Caco-2 (cell line): ENCODE measurements at regions not wholly inside any gene's neighbourhood (a gene's known extent, or its start where the extent isn't known, plus 50 kb on each side); places are given as distances from the start of the nearest gene placed in this dataset.

Experiments
- BruUV-seq: library from RNA; stranded (reverse); fragments of 400-500 nt; replicated peaks from 2 replicates; lab custom pipeline; 2021; lab: Mats Ljungman, UMichigan
- CTCF ChIA-PET: fragments of 300-600 bp; sonication (Branson Sonifier 250); formaldehyde crosslinking; loops from one replicate; lab custom pipeline; 2022; ENCODE audit warnings: antibody characterized with exemption; lab: Charles Lee
- POLR2A ChIA-PET: fragments of 300-600 bp; sonication (Branson Sonifier 250); formaldehyde crosslinking; loops from one replicate; lab custom pipeline; 2022; ENCODE audit warnings: antibody characterized with exemption; lab: Charles Lee
- DNase-seq, 2 experiments: peaks; one replicate each; pipeline versions ENCODE4 v3.0.0 to v3.0.0-alpha.2; 2020 to 2022
- H3K27me3 ChIP-seq: replicated peaks from 2 replicates; pipeline ENCODE4 v1.6.0; 2011; ENCODE audit warnings: low read length; ENCODE audit not compliant: control insufficient read depth, insufficient read depth
- H3K36me3 ChIP-seq: 2 replicates; pipeline ENCODE4 v1.5.1; 2011; ENCODE audit warnings: low read length; ENCODE audit not compliant: control insufficient read depth, insufficient read depth
- H3K4me1 ChIP-seq: fragments of 250-450 bp; sonication (Bioruptor Pico); 2 replicates; pipeline ENCODE4 v1.5.1; 2020; ENCODE audit warnings: mild to moderate bottlenecking
- H3K4me3 ChIP-seq: 2 replicates; pipeline ENCODE4 v1.5.1; 2011; ENCODE audit warnings: low read depth, mild to moderate bottlenecking, control low read depth, low read length
- H3K9me3 ChIP-seq: fragments of 250-450 bp; sonication (Bioruptor Pico); 2 replicates; pipeline ENCODE4 v1.5.1; 2020; ENCODE audit warnings: mild to moderate bottlenecking, moderate library complexity
- H3K27ac Mint-ChIP-seq: one replicate; pipeline ENCODE4 v1.8.0; 2022; ENCODE audit warnings: mixed read lengths; ENCODE audit not compliant: unreplicated experiment
- H3K27me3 Mint-ChIP-seq: one replicate; pipeline ENCODE4 v1.8.0; 2022; ENCODE audit warnings: mixed read lengths; ENCODE audit not compliant: insufficient read depth, unreplicated experiment
- H3K36me3 Mint-ChIP-seq: one replicate; pipeline ENCODE4 v1.8.0; 2022; ENCODE audit warnings: mild to moderate bottlenecking, mixed read lengths; ENCODE audit not compliant: insufficient read depth, unreplicated experiment
- H3K4me1 Mint-ChIP-seq: one replicate; pipeline ENCODE4 v1.8.0; 2022; ENCODE audit warnings: low read depth, mixed read lengths; ENCODE audit not compliant: unreplicated experiment
- H3K4me3 Mint-ChIP-seq: one replicate; pipeline ENCODE4 v1.8.0; 2022; ENCODE audit warnings: mild to moderate bottlenecking, moderate library complexity, mixed read lengths; ENCODE audit not compliant: unreplicated experiment
- H3K9me3 Mint-ChIP-seq: one replicate; pipeline ENCODE4 v1.8.0; 2022; ENCODE audit warnings: mixed read lengths; ENCODE audit not compliant: unreplicated experiment
- CTCF ChIP-seq, 2 experiments: fragments of 200-600 bp in 1 of 2; IDR thresholded peaks; 1 replicate in 1 of 2; 2 replicates in 1 of 2; pipeline versions ENCODE4 v1.5.1 to v1.8.0; 2011 to 2022; ENCODE audit warnings: antibody characterized with exemption in 1 of 2, control low read depth in 1 of 2, inconsistent platforms in 1 of 2, low read depth in 1 of 2, low read length in 1 of 2, mild to moderate bottlenecking in 1 of 2, moderate library complexity in 1 of 2; ENCODE audit not compliant: insufficient read depth in 1 of 2, severe bottlenecking in 1 of 2, unreplicated experiment in 1 of 2
- intact Hi-C: fragments of 100-400 bp; cut with micrococcal nuclease; formaldehyde crosslinking; loops from one replicate; pipeline ENCODE4 v1.10.0; 2022; ENCODE audit not compliant: unreplicated experiment

GRCh38 chr6:113632220-113632864 is 224.8 kb upstream of the MARCKS start:
- H3K27ac Mint-ChIP-seq, result peak overlapping the region; percentile 54
- no peaks in the 10 kb centered on the region for H3K27me3 Mint-ChIP-seq
- no peaks in the 10 kb centered on the region for H3K36me3 ChIP-seq
- BruUV-seq, result no TSS peak
- ChIA-PET CTCF (interaction anchor here (0.7 kb wide), 1 partner anchor 223 kb away, joined by 4 read pairs; no protein-coding TSS in a partner anchor), POLR2A (interaction anchor here (0.6 kb wide), 1 partner anchor 326 kb away, joined by 3 read pairs; no protein-coding TSS in a partner anchor)
- peak overlapping the region; percentile 49 for H3K4me3 Mint-ChIP-seq
- no peaks in the 10 kb centered on the region for H3K9me3 ChIP-seq
- H3K4me1 ChIP-seq, result peaks cover 66% of the 10 kb centered on the region
- no peaks in the 10 kb centered on the region for H3K9me3 Mint-ChIP-seq
- no peaks in the 10 kb centered on the region for H3K27me3 ChIP-seq
- H3K4me1 Mint-ChIP-seq, result peaks cover 49% of the 10 kb centered on the region
- intact Hi-C loops, result no loop called here
- no peaks in the 10 kb centered on the region for H3K36me3 Mint-ChIP-seq
- no peak overlapping the region for H3K4me3 ChIP-seq
- no peak for TF ChIP-seq CTCF (IDR thresholded peaks at IDR 0.05; ENCODE audit: insufficient read depth in 1 of 2, low read depth in 1 of 2, low read length in 1 of 2, severe bottlenecking in 1 of 2, unreplicated experiment in 1 of 2)
- DNase-seq, result peak; percentile 34 to 61

GRCh38 chr6:113633638-113634037 is 223.5 kb upstream of the MARCKS start:
- CTCF ChIA-PET, result interaction anchor here (0.6 kb wide), 1 partner anchor 8 kb away, joined by 4 read pairs; no protein-coding TSS in a partner anchor
- BruUV-seq, result no TSS peak
- Mint-ChIP-seq H3K27me3 (no peaks in the 10 kb centered on the region), H3K4me3 (no peak overlapping the region), H3K9me3 (no peaks in the 10 kb centered on the region), H3K4me1 (peaks cover 49% of the 10 kb centered on the region), H3K27ac (no peak overlapping the region), H3K36me3 (no peaks in the 10 kb centered on the region)
- POLR2A ChIA-PET, result no interaction called here
- Histone ChIP-seq H3K36me3 (no peaks in the 10 kb centered on the region), H3K4me3 (no peak overlapping the region), H3K9me3 (no peaks in the 10 kb centered on the region), H3K4me1 (peaks cover 79% of the 10 kb centered on the region), H3K27me3 (no peaks in the 10 kb centered on the region)
- intact Hi-C loops, result no loop called here
- no peak for TF ChIP-seq CTCF (IDR thresholded peaks at IDR 0.05; ENCODE audit: insufficient read depth in 1 of 2, low read depth in 1 of 2, low read length in 1 of 2, severe bottlenecking in 1 of 2, unreplicated experiment in 1 of 2)
- DNase-seq, result no peak

- H3K4me1 Mint-ChIP-seq, result peaks cover 46% of the 10 kb centered on the region
- POLR2A ChIA-PET, result no interaction called here
- no peak for TF ChIP-seq CTCF (IDR thresholded peaks at IDR 0.05; ENCODE audit: insufficient read depth in 1 of 2, low read depth in 1 of 2, low read length in 1 of 2, severe bottlenecking in 1 of 2, unreplicated experiment in 1 of 2)
- no peaks in the 10 kb centered on the region for H3K36me3 ChIP-seq
- no peaks in the 10 kb centered on the region for H3K27me3 ChIP-seq
- no peaks in the 10 kb centered on the region for H3K27me3 Mint-ChIP-seq
- no peak overlapping the region for H3K4me3 Mint-ChIP-seq
- DNase-seq, result no peak
- H3K4me3 ChIP-seq, result no peak overlapping the region
- H3K9me3 Mint-ChIP-seq, result no peaks in the 10 kb centered on the region
- H3K27ac Mint-ChIP-seq, result peak overlapping the region; percentile 48
- no peaks in the 10 kb centered on the region for H3K36me3 Mint-ChIP-seq
- CTCF ChIA-PET, result no interaction called here
- no TSS peak for BruUV-seq
- no peaks in the 10 kb centered on the region for H3K9me3 ChIP-seq
- intact Hi-C loops, result no loop called here
- H3K4me1 ChIP-seq, result peaks cover 75% of the 10 kb centered on the region
These were observed 222.6 kb upstream of the MARCKS start for GRCh38 chr6:113634352-113635163.
